ENCODE measurements at regions not wholly inside any gene's neighbourhood (a gene's known extent, or its start where the extent isn't known, plus 50 kb on each side); places are given as distances from the start of the nearest gene placed in this dataset.
"Not testable (repeated sequence)": the region's sequence is repeated elsewhere in the genome, so short reads cannot be mapped to it uniquely, and the experiment has no call there.

- Histone ChIP-seq H2AFZ (replicated peaks) (no peak overlapping the region), H3K9me3 (ENCODE audit: low read depth) (no peaks in the 10 kb centered on the region), H3K9ac (no peak overlapping the region), H3K27ac (no peak overlapping the region), H3K4me2 (no peak overlapping the region), H3K4me3 (no peak overlapping the region), H3K27me3 (no peaks in the 10 kb centered on the region), H3K4me1 (peaks cover 6% of the 10 kb centered on the region), H3K36me3 (no peaks in the 10 kb centered on the region), H3K79me2 (ENCODE audit: low read depth) (no peaks in the 10 kb centered on the region), H4K20me1 (ENCODE audit: low read depth) (no peaks in the 10 kb centered on the region), H3F3A (ENCODE audit: low read depth) (no peaks in the 10 kb centered on the region)
- H3K9me3 Mint-ChIP-seq = peaks cover 3% of the 10 kb centered on the region
- TF ChIP-seq EZH2 (IDR thresholded peaks at IDR 0.05) = no peak
- no peaks in the 10 kb centered on the region for H3K27me3 Mint-ChIP-seq (ENCODE audit: insufficient read depth, low read depth)
- no peak overlapping the region for H3K4me3 Mint-ChIP-seq
- H3K4me1 Mint-ChIP-seq = peaks cover 10% of the 10 kb centered on the region
- peak overlapping the region; percentile 86 for H3K27ac Mint-ChIP-seq
- peak; percentile 15 for DNase-seq (ENCODE audit: low spot score)
- H3K36me3 Mint-ChIP-seq = no peaks in the 10 kb centered on the region
These were observed 78.9 kb upstream of the ZNF462 start for GRCh38 chr9:106784076-106784475.

GRCh38 chr9:106785200-106785599 lies 77.8 kb upstream of the ZNF462 start:
- no peaks in the 10 kb centered on the region for H3F3A ChIP-seq (ENCODE audit: low read depth)
- peaks cover 7% of the 10 kb centered on the region for H3K9me3 Mint-ChIP-seq
- H3K4me1 ChIP-seq = peaks cover 6% of the 10 kb centered on the region
- TF ChIP-seq CTCF (IDR thresholded peaks at IDR 0.05) (no peak), EZH2phosphoT487 (IDR thresholded peaks at IDR 0.05) (no peak), EZH2 (IDR thresholded peaks at IDR 0.05) (no peak)
- no peak overlapping the region for H3K27ac Mint-ChIP-seq
- H3K27me3 Mint-ChIP-seq (ENCODE audit: insufficient read depth, low read depth) = no peaks in the 10 kb centered on the region
- H3K4me1 Mint-ChIP-seq = peaks cover 10% of the 10 kb centered on the region
- no peak overlapping the region for H3K27ac ChIP-seq
- H2AFZ ChIP-seq (replicated peaks) = no peak overlapping the region
- no peaks in the 10 kb centered on the region for H3K36me3 Mint-ChIP-seq
- H3K36me3 ChIP-seq = no peaks in the 10 kb centered on the region
- H3K4me3 ChIP-seq = no peak overlapping the region
- no peaks in the 10 kb centered on the region for H3K27me3 ChIP-seq
- H4K20me1 ChIP-seq (ENCODE audit: low read depth) = no peaks in the 10 kb centered on the region
- H3K4me3 Mint-ChIP-seq = no peak overlapping the region
- no peaks in the 10 kb centered on the region for H3K79me2 ChIP-seq (ENCODE audit: low read depth)
- no peak overlapping the region for H3K9ac ChIP-seq
- H3K4me2 ChIP-seq = no peak overlapping the region
- H3K9me3 ChIP-seq (ENCODE audit: low read depth) = no peaks in the 10 kb centered on the region
- DNase-seq (ENCODE audit: low spot score) = no peak

GRCh38 chr9:106788021-106788420 lies 74.9 kb upstream of the ZNF462 start:
- not testable (repeated sequence) for H3K4me1 ChIP-seq; DNase-seq (ENCODE audit: low spot score); H4K20me1 ChIP-seq (ENCODE audit: low read depth); H3K36me3 Mint-ChIP-seq; H3K4me2 ChIP-seq; H3K79me2 ChIP-seq (ENCODE audit: low read depth); H3K4me3 ChIP-seq; H3K27me3 Mint-ChIP-seq (ENCODE audit: insufficient read depth, low read depth); H3K9me3 Mint-ChIP-seq; H2AFZ ChIP-seq (replicated peaks); H3K9ac ChIP-seq; H3F3A ChIP-seq (ENCODE audit: low read depth); H3K36me3 ChIP-seq; H3K9me3 ChIP-seq (ENCODE audit: low read depth); H3K4me3 Mint-ChIP-seq; H3K27ac ChIP-seq; H3K27me3 ChIP-seq
- Mint-ChIP-seq H3K27ac (peak overlapping the region; percentile 52), H3K4me1 (peaks cover 10% of the 10 kb centered on the region)

GRCh38 chr9:106795031-106795430 lies 67.9 kb upstream of the ZNF462 start:
- H3K27me3 Mint-ChIP-seq (ENCODE audit: insufficient read depth, low read depth) = peaks cover 2% of the 10 kb centered on the region
- no peak overlapping the region for H3K4me2 ChIP-seq
- no peaks in the 10 kb centered on the region for H3K27me3 ChIP-seq
- peaks cover 2% of the 10 kb centered on the region for H3K9me3 Mint-ChIP-seq
- no peak for DNase-seq (ENCODE audit: low spot score)
- no peak overlapping the region for H2AFZ ChIP-seq (replicated peaks)
- H3K79me2 ChIP-seq (ENCODE audit: low read depth) = no peaks in the 10 kb centered on the region
- H3K9me3 ChIP-seq (ENCODE audit: low read depth) = no peaks in the 10 kb centered on the region
- peaks cover 9% of the 10 kb centered on the region for H3K4me1 ChIP-seq
- no peaks in the 10 kb centered on the region for H3K36me3 ChIP-seq
- H4K20me1 ChIP-seq (ENCODE audit: low read depth) = no peaks in the 10 kb centered on the region
- H3K4me1 Mint-ChIP-seq = peaks cover 14% of the 10 kb centered on the region
- no peak overlapping the region for H3K9ac ChIP-seq
- no peaks in the 10 kb centered on the region for H3F3A ChIP-seq (ENCODE audit: low read depth)
- no peak overlapping the region for H3K4me3 Mint-ChIP-seq
- H3K27ac Mint-ChIP-seq = no peak overlapping the region
- no peak overlapping the region for H3K27ac ChIP-seq
- TF ChIP-seq EZH2 (IDR thresholded peaks at IDR 0.05) (no peak), EZH2phosphoT487 (IDR thresholded peaks at IDR 0.05) (no peak), CTCF (IDR thresholded peaks at IDR 0.05) (no peak)
- H3K36me3 Mint-ChIP-seq = no peaks in the 10 kb centered on the region
- no peak overlapping the region for H3K4me3 ChIP-seq

Measured in neural progenitor cell (in vitro differentiated cells).